Endothelial cell of umbilical vein (primary cell): ENCODE measurements at regions not wholly inside any gene's neighbourhood (a gene's known extent, or its start where the extent isn't known, plus 50 kb on each side); places are given as distances from the start of the nearest gene placed in this dataset.

Source experiments
- POLR2A ChIP-seq: IDR thresholded peaks from 2 replicates; pipeline ENCODE4 v1.6.1; 2012; ENCODE audit warnings: low read depth, mild to moderate bottlenecking, control low read depth, low read length
- TF ChIP-seq, protein P1 (sequence below), 2 donors: IDR thresholded peaks; 1 replicate in 1 of 2; 2 replicates in 1 of 2; pipeline ENCODE4 v1.5.1; 2011; ENCODE audit warnings: low read length in 2 of 2, mild to moderate bottlenecking in 2 of 2, moderate library complexity in 2 of 2, control low read depth in 1 of 2, inconsistent platforms in 1 of 2, low read depth in 1 of 2; ENCODE audit not compliant: insufficient read depth in 1 of 2; ENCODE audit errors: extremely low read depth in 1 of 2

DNA sequence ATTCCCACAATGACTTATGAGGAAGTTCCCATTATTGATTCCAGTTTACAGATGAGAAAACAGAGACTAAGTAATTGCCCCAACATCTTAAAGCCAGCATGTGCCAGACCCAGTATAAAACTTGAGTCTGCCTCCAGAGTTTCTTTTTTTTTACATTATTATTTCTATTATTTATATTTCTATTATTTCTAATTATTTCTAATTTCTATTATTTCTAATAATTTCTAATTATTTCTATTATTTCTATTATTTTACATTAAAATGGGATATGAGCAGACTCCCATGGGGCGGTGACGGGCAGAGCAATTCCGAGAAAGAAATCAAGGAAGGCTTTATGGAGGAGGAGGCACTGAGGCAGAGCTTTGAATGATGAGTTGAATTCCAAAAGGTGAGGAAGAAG, 54.4 kb upstream of the BDKRB2 start:
- TF ChIP-seq, protein P1, sequence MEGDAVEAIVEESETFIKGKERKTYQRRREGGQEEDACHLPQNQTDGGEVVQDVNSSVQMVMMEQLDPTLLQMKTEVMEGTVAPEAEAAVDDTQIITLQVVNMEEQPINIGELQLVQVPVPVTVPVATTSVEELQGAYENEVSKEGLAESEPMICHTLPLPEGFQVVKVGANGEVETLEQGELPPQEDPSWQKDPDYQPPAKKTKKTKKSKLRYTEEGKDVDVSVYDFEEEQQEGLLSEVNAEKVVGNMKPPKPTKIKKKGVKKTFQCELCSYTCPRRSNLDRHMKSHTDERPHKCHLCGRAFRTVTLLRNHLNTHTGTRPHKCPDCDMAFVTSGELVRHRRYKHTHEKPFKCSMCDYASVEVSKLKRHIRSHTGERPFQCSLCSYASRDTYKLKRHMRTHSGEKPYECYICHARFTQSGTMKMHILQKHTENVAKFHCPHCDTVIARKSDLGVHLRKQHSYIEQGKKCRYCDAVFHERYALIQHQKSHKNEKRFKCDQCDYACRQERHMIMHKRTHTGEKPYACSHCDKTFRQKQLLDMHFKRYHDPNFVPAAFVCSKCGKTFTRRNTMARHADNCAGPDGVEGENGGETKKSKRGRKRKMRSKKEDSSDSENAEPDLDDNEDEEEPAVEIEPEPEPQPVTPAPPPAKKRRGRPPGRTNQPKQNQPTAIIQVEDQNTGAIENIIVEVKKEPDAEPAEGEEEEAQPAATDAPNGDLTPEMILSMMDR (IDR thresholded peaks at IDR 0.05; ENCODE audit: extremely low read depth in 1 of 2, insufficient read depth in 1 of 2, low read depth in 1 of 2, low read length in 2 of 2) = no peak
- no peak for TF ChIP-seq POLR2A
